ENCODE measurements at regions not wholly inside any gene's neighbourhood (a gene's known extent, or its start where the extent isn't known, plus 50 kb on each side); places are given as distances from the start of the nearest gene placed in this dataset.

GRCh38 chr5:26763215-26763614, 275.2 kb downstream of the CDH9 start:
- TF ChIP-seq CTCF (IDR thresholded peaks at IDR 0.05; ENCODE audit: low read length) (no peak), EZH2 (optimal IDR thresholded peaks at IDR 0.05; ENCODE audit: low read depth, low read length) (no peak), EZH2phosphoT487 (IDR thresholded peaks at IDR 0.05; ENCODE audit: low read length) (no peak)

Data from MM.1S (cell line).